DND-41 (cell line): ENCODE measurements at regions not wholly inside any gene's neighbourhood (a gene's known extent, or its start where the extent isn't known, plus 50 kb on each side); places are given as distances from the start of the nearest gene placed in this dataset.
A peak's percentile ranks its signal among the peaks of the same experiment; 100 is the strongest.

Experiments
- ATAC-seq: fragments of 200-7000 bp; cut with Tn5 transposase; 3 replicates; pipeline ENCODE4 v1.9.1; 2021; ENCODE audit warnings: low read depth; ENCODE audit not compliant: insufficient read depth
- DNase-seq: peaks from one replicate; pipeline ENCODE4 v3.0.0-alpha.2; 2020
- H2AFZ ChIP-seq: 2 replicates; pipeline ENCODE4 v1.6.0; 2012; ENCODE audit warnings: low read depth, low read length
- H3K27ac ChIP-seq: 2 replicates; pipeline ENCODE4 v1.5.1; 2012; ENCODE audit warnings: low read length, inconsistent platforms
- H3K27me3 ChIP-seq: fragments of 200-600 bp; sonication (generic); 2 replicates; pipeline ENCODE4 v1.6.0; 2012; ENCODE audit warnings: low read length, mild to moderate bottlenecking, inconsistent platforms; ENCODE audit not compliant: insufficient read depth, poor library complexity
- H3K36me3 ChIP-seq: 2 replicates; pipeline ENCODE4 v1.5.1; 2012; ENCODE audit warnings: low read length, inconsistent platforms; ENCODE audit not compliant: insufficient read depth
- H3K4me1 ChIP-seq: 2 replicates; pipeline ENCODE4 v1.5.1; 2012; ENCODE audit warnings: mild to moderate bottlenecking, low read length; ENCODE audit not compliant: insufficient read depth
- H3K4me2 ChIP-seq: 2 replicates; pipeline ENCODE4 v1.6.0; 2012; ENCODE audit warnings: mild to moderate bottlenecking, moderate library complexity, low read length, inconsistent platforms; ENCODE audit not compliant: insufficient read depth
- H3K4me3 ChIP-seq, 2 experiments: fragments of 200-600 bp in 1 of 2; shearing (Covaris generic) in 1 of 2; 2 replicates each; pipeline ENCODE4 v1.5.1; 2012 to 2016; ENCODE audit warnings: inconsistent platforms in 2 of 2, low read length in 2 of 2, mild to moderate bottlenecking in 2 of 2, low read depth in 1 of 2, moderate library complexity in 1 of 2
- H3K79me2 ChIP-seq: 2 replicates; pipeline ENCODE4 v1.6.0; 2012; ENCODE audit warnings: low read length, inconsistent platforms; ENCODE audit not compliant: insufficient read depth
- H3K9ac ChIP-seq: 2 replicates; pipeline ENCODE4 v1.6.0; 2012; ENCODE audit warnings: low read depth, mild to moderate bottlenecking, inconsistent platforms, low read length, moderate library complexity
- H3K9me3 ChIP-seq: 2 replicates; pipeline ENCODE4 v1.5.1; 2012; ENCODE audit warnings: low read length, moderate library complexity, mild to moderate bottlenecking, inconsistent platforms; ENCODE audit not compliant: insufficient read depth, severe bottlenecking
- H4K20me1 ChIP-seq: 2 replicates; pipeline ENCODE4 v1.6.0; 2012; ENCODE audit warnings: low read length; ENCODE audit not compliant: insufficient read depth
- EZH2 ChIP-seq: IDR thresholded peaks from 3 replicates; pipeline ENCODE4 v1.6.1; 2012; ENCODE audit warnings: borderline replicate concordance, low read depth, mild to moderate bottlenecking, moderate library complexity, low read length, inconsistent platforms; ENCODE audit not compliant: severe bottlenecking
- TF ChIP-seq, protein P1 (sequence below): IDR thresholded peaks from 2 replicates; pipeline ENCODE4 v1.5.1; 2012; ENCODE audit warnings: borderline replicate concordance, low read length, moderate library complexity, mild to moderate bottlenecking; ENCODE audit not compliant: poor library complexity, severe bottlenecking; ENCODE audit errors: extremely low read depth

DNA sequence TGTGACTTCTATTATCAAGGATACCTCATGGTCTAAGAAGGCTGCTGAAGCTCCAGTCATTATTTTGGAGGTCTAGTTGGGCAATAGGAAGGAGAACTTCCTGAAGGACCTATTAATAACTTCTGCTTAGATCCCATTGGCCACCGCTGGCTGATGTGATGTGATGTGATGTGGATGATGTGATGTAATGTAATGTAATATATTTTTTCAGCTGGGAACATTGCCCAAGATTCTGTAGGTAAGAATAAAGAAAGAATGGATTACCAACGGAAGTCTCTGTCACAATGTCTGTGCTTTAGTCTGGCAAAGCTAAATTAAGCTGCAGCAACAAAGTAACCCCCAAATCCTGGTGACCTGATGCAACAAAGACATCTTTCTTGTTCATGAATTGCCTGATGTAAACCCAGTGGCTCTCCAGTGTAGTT, 233.7 kb downstream of the PTEN start:
- no peaks in the 10 kb centered on the region for H4K20me1 ChIP-seq
- ATAC-seq, result no peak
- H3K9me3 ChIP-seq, result no peaks in the 10 kb centered on the region
- H3K4me2 ChIP-seq, result no peak overlapping the region
- H3K4me3 ChIP-seq, result no peak overlapping the region
- TF ChIP-seq, protein P1, sequence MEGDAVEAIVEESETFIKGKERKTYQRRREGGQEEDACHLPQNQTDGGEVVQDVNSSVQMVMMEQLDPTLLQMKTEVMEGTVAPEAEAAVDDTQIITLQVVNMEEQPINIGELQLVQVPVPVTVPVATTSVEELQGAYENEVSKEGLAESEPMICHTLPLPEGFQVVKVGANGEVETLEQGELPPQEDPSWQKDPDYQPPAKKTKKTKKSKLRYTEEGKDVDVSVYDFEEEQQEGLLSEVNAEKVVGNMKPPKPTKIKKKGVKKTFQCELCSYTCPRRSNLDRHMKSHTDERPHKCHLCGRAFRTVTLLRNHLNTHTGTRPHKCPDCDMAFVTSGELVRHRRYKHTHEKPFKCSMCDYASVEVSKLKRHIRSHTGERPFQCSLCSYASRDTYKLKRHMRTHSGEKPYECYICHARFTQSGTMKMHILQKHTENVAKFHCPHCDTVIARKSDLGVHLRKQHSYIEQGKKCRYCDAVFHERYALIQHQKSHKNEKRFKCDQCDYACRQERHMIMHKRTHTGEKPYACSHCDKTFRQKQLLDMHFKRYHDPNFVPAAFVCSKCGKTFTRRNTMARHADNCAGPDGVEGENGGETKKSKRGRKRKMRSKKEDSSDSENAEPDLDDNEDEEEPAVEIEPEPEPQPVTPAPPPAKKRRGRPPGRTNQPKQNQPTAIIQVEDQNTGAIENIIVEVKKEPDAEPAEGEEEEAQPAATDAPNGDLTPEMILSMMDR, result no peak
- no peak for TF ChIP-seq EZH2
- H3K36me3 ChIP-seq, result no peaks in the 10 kb centered on the region
- no peaks in the 10 kb centered on the region for H3K79me2 ChIP-seq
- no peak overlapping the region for H3K9ac ChIP-seq
- H3K27me3 ChIP-seq, result no peaks in the 10 kb centered on the region
- peak overlapping the region; percentile 20; the same call in 1 of the 2 replicates for H2AFZ ChIP-seq
- peak overlapping the region; percentile 41 for H3K27ac ChIP-seq
- peaks cover 51% of the 10 kb centered on the region for H3K4me1 ChIP-seq
- DNase-seq, result no peak

DNA sequence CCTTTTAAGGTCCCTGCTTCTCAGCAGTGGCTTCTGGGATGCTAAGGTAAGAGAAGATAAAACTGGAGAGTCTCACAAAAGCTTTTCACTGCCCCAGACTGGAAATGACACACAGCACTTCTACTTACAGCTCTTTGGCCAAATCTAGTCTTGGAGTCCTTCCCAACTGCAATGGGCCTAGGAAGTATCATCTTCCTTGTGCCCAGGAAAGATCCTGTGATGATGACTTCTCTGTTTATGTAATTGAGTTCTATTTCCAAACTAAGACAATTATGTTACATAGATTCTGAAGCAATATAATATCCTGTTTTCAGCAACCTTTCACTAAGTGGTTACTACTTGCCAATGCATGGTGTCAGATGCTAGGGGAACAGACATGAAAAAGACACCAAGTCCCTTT, 234.1 kb downstream of the PTEN start:
- H3K79me2 ChIP-seq, result no peaks in the 10 kb centered on the region
- no peak overlapping the region for H3K4me3 ChIP-seq
- H2AFZ ChIP-seq, result peak overlapping the region; percentile 20; the same call in 1 of the 2 replicates
- no peak overlapping the region for H3K4me2 ChIP-seq
- H4K20me1 ChIP-seq, result no peaks in the 10 kb centered on the region
- peak overlapping the region; percentile 41; the same call in 1 of the 2 replicates for H3K27ac ChIP-seq
- DNase-seq (no peak), ATAC-seq (no peak)
- no peak for TF ChIP-seq EZH2
- TF ChIP-seq, protein P1, result no peak
- no peak overlapping the region for H3K9ac ChIP-seq
- H3K9me3 ChIP-seq, result no peaks in the 10 kb centered on the region
- peaks cover 46% of the 10 kb centered on the region for H3K4me1 ChIP-seq
- no peaks in the 10 kb centered on the region for H3K27me3 ChIP-seq
- no peaks in the 10 kb centered on the region for H3K36me3 ChIP-seq

DNA sequence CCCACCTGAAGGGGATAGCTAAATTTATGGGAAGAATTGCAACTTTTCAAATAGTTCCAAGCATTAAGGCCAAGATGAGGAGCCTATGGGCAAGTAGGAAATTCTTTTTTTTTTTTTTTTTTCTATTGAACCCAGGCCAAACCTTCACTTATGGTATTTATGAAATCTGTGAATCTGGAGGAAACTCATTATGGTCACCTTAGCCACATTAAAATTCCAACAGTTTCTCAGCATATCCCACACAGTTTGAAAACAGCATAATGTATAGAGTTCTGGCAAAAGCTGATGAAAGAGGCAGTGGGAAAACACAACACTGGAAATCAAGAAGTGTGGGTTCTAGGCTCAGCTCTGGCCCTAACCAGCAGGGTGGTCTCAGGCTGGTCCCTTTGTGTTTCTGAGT, 236.9 kb downstream of the PTEN start:
- H3K27ac ChIP-seq, result no peak overlapping the region
- no peak overlapping the region for H3K9ac ChIP-seq
- no peak overlapping the region for H3K4me3 ChIP-seq
- H2AFZ ChIP-seq, result no peak overlapping the region
- ATAC-seq (no peak), DNase-seq (no peak)
- no peaks in the 10 kb centered on the region for H3K79me2 ChIP-seq
- H3K4me2 ChIP-seq, result no peak overlapping the region
- H3K4me1 ChIP-seq, result peaks cover 21% of the 10 kb centered on the region
- H3K9me3 ChIP-seq, result no peaks in the 10 kb centered on the region
- no peaks in the 10 kb centered on the region for H3K36me3 ChIP-seq
- H3K27me3 ChIP-seq, result no peaks in the 10 kb centered on the region
- no peaks in the 10 kb centered on the region for H4K20me1 ChIP-seq
- TF ChIP-seq, protein P1, result no peak
- no peak for TF ChIP-seq EZH2

DNA sequence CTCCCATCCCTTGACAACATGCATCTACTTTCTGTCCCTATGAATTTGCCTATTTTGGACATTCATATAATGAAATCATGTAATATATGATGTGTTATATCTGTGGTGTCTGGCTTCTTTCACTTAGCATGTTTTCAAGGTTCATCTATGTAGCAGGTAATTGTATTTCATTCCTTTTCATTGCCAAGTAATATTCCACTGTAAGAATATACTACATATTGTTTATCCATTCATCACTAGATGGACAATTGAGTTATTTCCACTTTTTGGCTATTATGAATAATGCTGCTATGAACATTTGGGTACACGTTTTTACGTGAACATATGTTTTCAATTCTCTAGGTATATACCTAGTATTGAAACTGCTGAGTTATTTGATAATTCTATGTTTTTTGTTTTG, 238.2 kb downstream of the PTEN start:
- Histone ChIP-seq H3K79me2 (no peaks in the 10 kb centered on the region), H3K9me3 (no peaks in the 10 kb centered on the region), H3K4me2 (no peak overlapping the region), H2AFZ (no peak overlapping the region), H3K27ac (no peak overlapping the region), H3K4me3 (no peak overlapping the region), H3K9ac (no peak overlapping the region), H3K36me3 (no peaks in the 10 kb centered on the region), H3K4me1 (peaks cover 8% of the 10 kb centered on the region; the same call in 1 of the 2 replicates), H3K27me3 (no peaks in the 10 kb centered on the region), H4K20me1 (no peaks in the 10 kb centered on the region)
- ATAC-seq, result no peak
- TF ChIP-seq, protein P1, result no peak
- TF ChIP-seq EZH2, result no peak
- DNase-seq, result no peak
